Loucy (cell line): ENCODE measurements at regions not wholly inside any gene's neighbourhood (a gene's known extent, or its start where the extent isn't known, plus 50 kb on each side); places are given as distances from the start of the nearest gene placed in this dataset.

Experiments used
- H2AFZ ChIP-seq: fragments of 200-600 bp; sonication (generic); 2 replicates; pipeline ENCODE4 v1.6.0; 2016; ENCODE audit warnings: antibody characterized with exemption, mild to moderate bottlenecking, low read length, moderate library complexity
- H3F3A ChIP-seq: fragments of 200-600 bp; 2 replicates; pipeline ENCODE4 v1.6.0; 2016; ENCODE audit warnings: antibody characterized with exemption, low read depth, mild to moderate bottlenecking
- H3K27me3 ChIP-seq: fragments of 200-600 bp; sonication (generic); 2 replicates; pipeline ENCODE4 v1.6.1; 2014; ENCODE audit warnings: low read length, mild to moderate bottlenecking; ENCODE audit not compliant: insufficient read depth, poor library complexity, severe bottlenecking
- H3K36me3 ChIP-seq: fragments of 200-600 bp; sonication (generic); 2 replicates; pipeline ENCODE4 v1.6.1; 2016; ENCODE audit warnings: low read length; ENCODE audit not compliant: insufficient read depth
- H3K4me1 ChIP-seq: fragments of 200-600 bp; sonication (generic); 2 replicates; pipeline ENCODE4 v1.5.1; 2014; ENCODE audit warnings: low read length, mild to moderate bottlenecking; ENCODE audit not compliant: insufficient read depth, poor library complexity, severe bottlenecking
- H3K4me2 ChIP-seq: fragments of 200-600 bp; sonication (generic); 2 replicates; pipeline ENCODE4 v1.6.0; 2014; ENCODE audit warnings: antibody characterized with exemption, low read length, low read depth, mild to moderate bottlenecking; ENCODE audit not compliant: poor library complexity, severe bottlenecking
- H3K4me3 ChIP-seq: fragments of 200-600 bp; sonication (generic); 2 replicates; pipeline ENCODE4 v1.5.1; 2014; ENCODE audit warnings: low read length, mild to moderate bottlenecking, mixed read lengths; ENCODE audit not compliant: poor library complexity, severe bottlenecking
- H3K79me2 ChIP-seq: fragments of 200-600 bp; sonication (generic); 2 replicates; pipeline ENCODE4 v1.6.1; 2014; ENCODE audit warnings: low read length; ENCODE audit not compliant: insufficient read depth
- H3K9ac ChIP-seq: fragments of 200-600 bp; sonication (generic); 2 replicates; pipeline ENCODE4 v1.6.0; 2014; ENCODE audit warnings: mild to moderate bottlenecking, low read depth, low read length, moderate library complexity; ENCODE audit not compliant: poor library complexity, severe bottlenecking
- H3K9me2 ChIP-seq: fragments of 200-600 bp; sonication (generic); replicated peaks from 2 replicates; pipeline ENCODE4 v1.6.1; 2016; ENCODE audit warnings: low read depth, low read length, mixed read lengths
- H3K9me3 ChIP-seq: fragments of 200-600 bp; sonication (generic); 2 replicates; pipeline ENCODE4 v1.6.1; 2014; ENCODE audit warnings: mild to moderate bottlenecking, antibody characterized with exemption, low read length, low read depth; ENCODE audit not compliant: insufficient read depth
- H4K20me1 ChIP-seq: fragments of 200-600 bp; sonication (generic); 2 replicates; pipeline ENCODE4 v1.6.0; 2014; ENCODE audit warnings: antibody characterized with exemption, low read length, mild to moderate bottlenecking; ENCODE audit not compliant: insufficient read depth, poor library complexity, severe bottlenecking
- EZH2phosphoT487 ChIP-seq: fragments of 200-600 bp; IDR thresholded peaks from 2 replicates; pipeline ENCODE4 v1.6.1; 2018; ENCODE audit warnings: antibody characterized with exemption, mild to moderate bottlenecking, moderate library complexity, borderline replicate concordance
- TF ChIP-seq, protein P1 (sequence below): fragments of 200-600 bp; sonication (generic); conservative IDR thresholded peaks from 2 replicates; pipeline ENCODE4 v1.5.1; 2014; ENCODE audit warnings: mild to moderate bottlenecking, antibody characterized with exemption, low read length

GRCh38 chr3:7917443-7918151 is 584.0 kb upstream of the LMCD1 start:
- H3K27me3 ChIP-seq, result no peaks in the 10 kb centered on the region
- no peaks in the 10 kb centered on the region for H3K9me3 ChIP-seq
- H3K9ac ChIP-seq, result no peak overlapping the region
- no peaks in the 10 kb centered on the region for H3F3A ChIP-seq
- TF ChIP-seq, protein P1, sequence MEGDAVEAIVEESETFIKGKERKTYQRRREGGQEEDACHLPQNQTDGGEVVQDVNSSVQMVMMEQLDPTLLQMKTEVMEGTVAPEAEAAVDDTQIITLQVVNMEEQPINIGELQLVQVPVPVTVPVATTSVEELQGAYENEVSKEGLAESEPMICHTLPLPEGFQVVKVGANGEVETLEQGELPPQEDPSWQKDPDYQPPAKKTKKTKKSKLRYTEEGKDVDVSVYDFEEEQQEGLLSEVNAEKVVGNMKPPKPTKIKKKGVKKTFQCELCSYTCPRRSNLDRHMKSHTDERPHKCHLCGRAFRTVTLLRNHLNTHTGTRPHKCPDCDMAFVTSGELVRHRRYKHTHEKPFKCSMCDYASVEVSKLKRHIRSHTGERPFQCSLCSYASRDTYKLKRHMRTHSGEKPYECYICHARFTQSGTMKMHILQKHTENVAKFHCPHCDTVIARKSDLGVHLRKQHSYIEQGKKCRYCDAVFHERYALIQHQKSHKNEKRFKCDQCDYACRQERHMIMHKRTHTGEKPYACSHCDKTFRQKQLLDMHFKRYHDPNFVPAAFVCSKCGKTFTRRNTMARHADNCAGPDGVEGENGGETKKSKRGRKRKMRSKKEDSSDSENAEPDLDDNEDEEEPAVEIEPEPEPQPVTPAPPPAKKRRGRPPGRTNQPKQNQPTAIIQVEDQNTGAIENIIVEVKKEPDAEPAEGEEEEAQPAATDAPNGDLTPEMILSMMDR, result no peak
- TF ChIP-seq EZH2phosphoT487, result no peak
- H3K36me3 ChIP-seq, result no peaks in the 10 kb centered on the region
- H3K9me2 ChIP-seq, result no peaks in the 10 kb centered on the region
- H4K20me1 ChIP-seq, result no peaks in the 10 kb centered on the region
- no peak overlapping the region for H3K4me2 ChIP-seq
- no peak overlapping the region for H3K4me3 ChIP-seq
- no peak overlapping the region for H2AFZ ChIP-seq
- no peaks in the 10 kb centered on the region for H3K4me1 ChIP-seq
- H3K79me2 ChIP-seq, result no peaks in the 10 kb centered on the region

- H3K9me3 ChIP-seq, result no peaks in the 10 kb centered on the region
- TF ChIP-seq, protein P1, result no peak
- TF ChIP-seq EZH2phosphoT487, result no peak
- H3K4me2 ChIP-seq, result no peak overlapping the region
- H3K9ac ChIP-seq, result no peak overlapping the region
- no peaks in the 10 kb centered on the region for H3K79me2 ChIP-seq
- H3K4me3 ChIP-seq, result no peak overlapping the region
- no peaks in the 10 kb centered on the region for H3K27me3 ChIP-seq
- no peaks in the 10 kb centered on the region for H3K4me1 ChIP-seq
- H3F3A ChIP-seq, result no peaks in the 10 kb centered on the region
- no peaks in the 10 kb centered on the region for H3K9me2 ChIP-seq
- no peaks in the 10 kb centered on the region for H4K20me1 ChIP-seq
- H3K36me3 ChIP-seq, result no peaks in the 10 kb centered on the region
- no peak overlapping the region for H2AFZ ChIP-seq
These were observed 581.4 kb upstream of the LMCD1 start for GRCh38 chr3:7920211-7920610.

DNA sequence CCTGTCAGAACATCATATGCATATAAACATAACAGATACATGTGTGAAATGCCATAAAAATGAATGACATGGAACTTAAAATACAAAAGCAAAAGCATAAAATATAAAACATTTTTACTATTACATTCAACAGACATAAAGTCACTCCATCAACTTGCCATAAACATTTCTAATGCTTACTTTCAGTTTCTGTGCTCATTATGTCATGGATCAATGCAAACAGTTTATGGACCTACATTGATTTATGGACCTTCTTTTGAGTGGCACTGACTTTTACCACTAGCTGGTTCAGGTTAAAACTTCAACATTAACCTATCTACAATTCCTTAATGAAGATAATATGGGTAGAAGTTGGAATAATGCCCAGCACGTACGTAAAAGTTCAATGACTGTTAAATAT is 577.4 kb upstream of the LMCD1 start:
- H3F3A ChIP-seq, result no peaks in the 10 kb centered on the region
- no peaks in the 10 kb centered on the region for H3K9me2 ChIP-seq
- H3K9me3 ChIP-seq, result no peaks in the 10 kb centered on the region
- H3K9ac ChIP-seq, result no peak overlapping the region
- no peak overlapping the region for H3K4me3 ChIP-seq
- H2AFZ ChIP-seq, result no peak overlapping the region
- TF ChIP-seq, protein P1, result no peak
- TF ChIP-seq EZH2phosphoT487, result no peak
- no peaks in the 10 kb centered on the region for H3K36me3 ChIP-seq
- no peaks in the 10 kb centered on the region for H3K27me3 ChIP-seq
- no peak overlapping the region for H3K4me2 ChIP-seq
- no peaks in the 10 kb centered on the region for H3K4me1 ChIP-seq
- H3K79me2 ChIP-seq, result no peaks in the 10 kb centered on the region
- H4K20me1 ChIP-seq, result no peaks in the 10 kb centered on the region
